Vagina (tissue), 2 donors: ENCODE measurements at regions not wholly inside any gene's neighbourhood (a gene's known extent, or its start where the extent isn't known, plus 50 kb on each side); places are given as distances from the start of the nearest gene placed in this dataset.

ENCODE experiments used
- POLR2A ChIP-seq, 2 donors: fragments of 450-650 bp; IDR thresholded peaks; one replicate each; pipeline ENCODE4 v1.6.1; 2017; ENCODE audit warnings: antibody characterized with exemption in 2 of 2, mild to moderate bottlenecking in 2 of 2, moderate library complexity in 2 of 2
- POLR2AphosphoS5 ChIP-seq, 2 donors: sonication (generic); formaldehyde crosslinking; IDR thresholded peaks; one replicate each; pipeline ENCODE4 v1.9.0; 2017; ENCODE audit warnings: antibody characterized with exemption in 2 of 2, mild to moderate bottlenecking in 2 of 2, low read depth in 1 of 2; ENCODE audit not compliant: insufficient read depth in 1 of 2
- TF ChIP-seq, protein P1 (sequence below), 3 experiments: fragments of 450-650 bp in 2 of 3; fragments of 200-600 bp in 1 of 3; sonication (generic) in 1 of 3; IDR thresholded peaks; one replicate each; pipeline ENCODE4 v1.5.1; 2017 to 2019; ENCODE audit warnings: antibody characterized with exemption in 3 of 3, mild to moderate bottlenecking in 2 of 3, moderate library complexity in 2 of 3

DNA sequence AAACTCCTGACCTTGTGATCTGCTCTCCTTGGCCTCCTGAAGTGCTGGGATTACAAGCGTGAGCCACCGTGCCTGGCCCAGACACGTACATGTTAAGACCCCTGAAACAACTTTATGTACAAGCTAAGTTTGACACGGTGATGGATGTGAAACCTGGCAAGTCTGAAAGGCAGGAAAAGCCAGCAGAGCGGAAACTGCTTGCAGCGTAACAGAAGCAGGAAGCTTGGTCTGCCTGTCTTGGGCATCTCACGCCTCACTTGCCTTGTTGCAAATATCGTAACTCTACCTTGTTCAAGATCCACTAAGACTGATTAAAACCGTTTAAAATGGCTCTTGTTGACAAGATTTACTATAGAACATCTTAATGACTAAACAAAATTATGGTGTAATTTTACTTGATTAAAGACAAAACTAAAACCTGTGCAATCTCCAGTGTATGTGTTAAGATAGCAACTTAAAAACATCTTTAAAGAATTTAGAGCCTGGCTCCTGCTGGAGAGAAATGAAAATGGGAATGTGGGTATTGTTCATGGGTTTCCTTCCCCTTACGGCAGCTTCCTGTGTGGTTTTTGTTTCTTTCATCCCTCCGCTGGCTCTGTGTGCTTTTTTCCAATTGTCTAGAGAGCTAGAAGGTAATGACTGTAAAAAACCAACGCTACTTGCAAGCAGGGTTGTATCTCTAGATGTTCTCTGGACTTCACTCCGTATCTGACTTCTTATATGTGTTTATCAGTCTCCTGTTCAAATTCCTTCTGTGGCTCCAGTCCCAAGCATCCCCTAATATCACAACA, 477.6 kb downstream of the XYLT1 start:
- TF ChIP-seq, protein P1, sequence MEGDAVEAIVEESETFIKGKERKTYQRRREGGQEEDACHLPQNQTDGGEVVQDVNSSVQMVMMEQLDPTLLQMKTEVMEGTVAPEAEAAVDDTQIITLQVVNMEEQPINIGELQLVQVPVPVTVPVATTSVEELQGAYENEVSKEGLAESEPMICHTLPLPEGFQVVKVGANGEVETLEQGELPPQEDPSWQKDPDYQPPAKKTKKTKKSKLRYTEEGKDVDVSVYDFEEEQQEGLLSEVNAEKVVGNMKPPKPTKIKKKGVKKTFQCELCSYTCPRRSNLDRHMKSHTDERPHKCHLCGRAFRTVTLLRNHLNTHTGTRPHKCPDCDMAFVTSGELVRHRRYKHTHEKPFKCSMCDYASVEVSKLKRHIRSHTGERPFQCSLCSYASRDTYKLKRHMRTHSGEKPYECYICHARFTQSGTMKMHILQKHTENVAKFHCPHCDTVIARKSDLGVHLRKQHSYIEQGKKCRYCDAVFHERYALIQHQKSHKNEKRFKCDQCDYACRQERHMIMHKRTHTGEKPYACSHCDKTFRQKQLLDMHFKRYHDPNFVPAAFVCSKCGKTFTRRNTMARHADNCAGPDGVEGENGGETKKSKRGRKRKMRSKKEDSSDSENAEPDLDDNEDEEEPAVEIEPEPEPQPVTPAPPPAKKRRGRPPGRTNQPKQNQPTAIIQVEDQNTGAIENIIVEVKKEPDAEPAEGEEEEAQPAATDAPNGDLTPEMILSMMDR (IDR thresholded peaks at IDR 0.05), result no peak
- TF ChIP-seq POLR2A (IDR thresholded peaks at IDR 0.05) (no peak), POLR2AphosphoS5 (IDR thresholded peaks at IDR 0.05; ENCODE audit: insufficient read depth in 1 of 2, low read depth in 1 of 2) (no peak)
